ENCODE measurements at regions not wholly inside any gene's neighbourhood (a gene's known extent, or its start where the extent isn't known, plus 50 kb on each side); places are given as distances from the start of the nearest gene placed in this dataset.

GRCh38 chr9:115411516-115411915 is 293.6 kb upstream of the TNC start:
- in situ Hi-C loops (cut with MboI) = no loop called here
- no peaks in the 10 kb centered on the region for H3K79me2 ChIP-seq (ENCODE audit: insufficient read depth)
- peak overlapping the region; percentile 59 for H3K27ac ChIP-seq
- H3F3A ChIP-seq (ENCODE audit: insufficient read depth) = peaks cover 13% of the 10 kb centered on the region
- TF ChIP-seq EZH2phosphoT487 (IDR thresholded peaks at IDR 0.05; ENCODE audit: insufficient read depth, low read depth) (no peak), EZH2 (IDR thresholded peaks at IDR 0.05; ENCODE audit: insufficient read depth, poor library complexity, severe bottlenecking) (no peak)
- peak; percentile 42 for DNase-seq
- H3K9ac ChIP-seq = no peak overlapping the region
- H3K27me3 ChIP-seq (replicated peaks; ENCODE audit: insufficient read depth) = no peaks in the 10 kb centered on the region
- WGBS, 2 experiments (ENCODE audit: low coverage in 1 of 2, low lambda C conversion rate in 2 of 2, missing lambda C conversion rate in 2 of 2) = 98 to 100% methylated on average over 1 of the region's 1 CpG
- peak overlapping the region; percentile 41 for H3K4me2 ChIP-seq (ENCODE audit: unreplicated experiment)
- no peaks in the 10 kb centered on the region for H4K20me1 ChIP-seq (ENCODE audit: insufficient read depth)
- no peak overlapping the region for H3K4me3 ChIP-seq
- H3K4me1 ChIP-seq (ENCODE audit: insufficient read depth) = peaks cover 17% of the 10 kb centered on the region
- H3K36me3 ChIP-seq (ENCODE audit: low read depth) = no peaks in the 10 kb centered on the region
- no peaks in the 10 kb centered on the region for H3K9me2 ChIP-seq (ENCODE audit: insufficient read depth)
- no peaks in the 10 kb centered on the region for H3K9me3 ChIP-seq (ENCODE audit: low read depth)
- H2AFZ ChIP-seq = no peak overlapping the region

GRCh38 chr9:115411993-115412452 is 294.1 kb upstream of the TNC start:
- in situ Hi-C loops (cut with MboI) = no loop called here
- no peak for TF ChIP-seq EZH2 (IDR thresholded peaks at IDR 0.05; ENCODE audit: insufficient read depth, poor library complexity, severe bottlenecking)
- TF ChIP-seq EZH2phosphoT487 (IDR thresholded peaks at IDR 0.05; ENCODE audit: insufficient read depth, low read depth) = no peak
- no peaks in the 10 kb centered on the region for H4K20me1 ChIP-seq (ENCODE audit: insufficient read depth)
- no peaks in the 10 kb centered on the region for H3K79me2 ChIP-seq (ENCODE audit: insufficient read depth)
- H3K27ac ChIP-seq = peak overlapping the region; percentile 59
- H3K4me1 ChIP-seq (ENCODE audit: insufficient read depth) = peaks cover 17% of the 10 kb centered on the region
- H3K9me3 ChIP-seq (ENCODE audit: low read depth) = no peaks in the 10 kb centered on the region
- H3K27me3 ChIP-seq (replicated peaks; ENCODE audit: insufficient read depth) = no peaks in the 10 kb centered on the region
- peaks cover 13% of the 10 kb centered on the region for H3F3A ChIP-seq (ENCODE audit: insufficient read depth)
- no peak overlapping the region for H3K4me3 ChIP-seq
- H3K36me3 ChIP-seq (ENCODE audit: low read depth) = no peaks in the 10 kb centered on the region
- no peaks in the 10 kb centered on the region for H3K9me2 ChIP-seq (ENCODE audit: insufficient read depth)
- H3K4me2 ChIP-seq (ENCODE audit: unreplicated experiment) = peak overlapping the region; percentile 41
- DNase-seq = peak; percentile 87
- no peak overlapping the region for H3K9ac ChIP-seq
- WGBS, 2 experiments (ENCODE audit: low coverage in 1 of 2, low lambda C conversion rate in 2 of 2, missing lambda C conversion rate in 2 of 2) = 0 to 7% methylated on average over 2 of the region's 2 CpGs
- H2AFZ ChIP-seq = no peak overlapping the region

GRCh38 chr9:115412656-115413055 is 294.7 kb upstream of the TNC start:
- H3K4me2 ChIP-seq (ENCODE audit: unreplicated experiment) = peak overlapping the region; percentile 41
- peaks cover 17% of the 10 kb centered on the region for H3K4me1 ChIP-seq (ENCODE audit: insufficient read depth)
- no peaks in the 10 kb centered on the region for H3K27me3 ChIP-seq (replicated peaks; ENCODE audit: insufficient read depth)
- H3K36me3 ChIP-seq (ENCODE audit: low read depth) = no peaks in the 10 kb centered on the region
- no peak overlapping the region for H3K4me3 ChIP-seq
- no peak for TF ChIP-seq EZH2phosphoT487 (IDR thresholded peaks at IDR 0.05; ENCODE audit: insufficient read depth, low read depth)
- no peak for TF ChIP-seq EZH2 (IDR thresholded peaks at IDR 0.05; ENCODE audit: insufficient read depth, poor library complexity, severe bottlenecking)
- no peaks in the 10 kb centered on the region for H3K9me2 ChIP-seq (ENCODE audit: insufficient read depth)
- peak overlapping the region; percentile 59; the same call in 1 of the 2 replicates for H3K27ac ChIP-seq
- peaks cover 13% of the 10 kb centered on the region for H3F3A ChIP-seq (ENCODE audit: insufficient read depth)
- no peaks in the 10 kb centered on the region for H3K79me2 ChIP-seq (ENCODE audit: insufficient read depth)
- in situ Hi-C loops (cut with MboI) = no loop called here
- DNase-seq = no peak
- H3K9me3 ChIP-seq (ENCODE audit: low read depth) = no peaks in the 10 kb centered on the region
- no peak overlapping the region for H3K9ac ChIP-seq
- H4K20me1 ChIP-seq (ENCODE audit: insufficient read depth) = no peaks in the 10 kb centered on the region
- H2AFZ ChIP-seq = no peak overlapping the region

- Histone ChIP-seq H2AFZ (no peak overlapping the region), H3K4me3 (no peak overlapping the region), H3F3A (ENCODE audit: insufficient read depth) (peaks cover 13% of the 10 kb centered on the region), H3K9me3 (ENCODE audit: low read depth) (no peaks in the 10 kb centered on the region), H3K27ac (no peak overlapping the region), H3K4me2 (ENCODE audit: unreplicated experiment) (no peak overlapping the region), H3K79me2 (ENCODE audit: insufficient read depth) (no peaks in the 10 kb centered on the region), H4K20me1 (ENCODE audit: insufficient read depth) (no peaks in the 10 kb centered on the region), H3K36me3 (ENCODE audit: low read depth) (no peaks in the 10 kb centered on the region), H3K9me2 (ENCODE audit: insufficient read depth) (no peaks in the 10 kb centered on the region), H3K9ac (no peak overlapping the region), H3K27me3 (replicated peaks; ENCODE audit: insufficient read depth) (no peaks in the 10 kb centered on the region), H3K4me1 (ENCODE audit: insufficient read depth) (peaks cover 17% of the 10 kb centered on the region)
- TF ChIP-seq EZH2 (IDR thresholded peaks at IDR 0.05; ENCODE audit: insufficient read depth, poor library complexity, severe bottlenecking) (no peak), EZH2phosphoT487 (IDR thresholded peaks at IDR 0.05; ENCODE audit: insufficient read depth, low read depth) (no peak)
- no peak for DNase-seq
- in situ Hi-C loops (cut with MboI) = no loop called here
Observed at GRCh38 chr9:115413304-115413703, 295.3 kb upstream of the TNC start.

GRCh38 chr9:115413766-115414382 is 295.9 kb upstream of the TNC start:
- in situ Hi-C loops (cut with MboI) = no loop called here
- TF ChIP-seq EZH2 (IDR thresholded peaks at IDR 0.05; ENCODE audit: insufficient read depth, poor library complexity, severe bottlenecking) = no peak
- TF ChIP-seq EZH2phosphoT487 (IDR thresholded peaks at IDR 0.05; ENCODE audit: insufficient read depth, low read depth) = no peak
- Histone ChIP-seq H3K9me3 (ENCODE audit: low read depth) (no peaks in the 10 kb centered on the region), H3K27ac (no peak overlapping the region), H3K9me2 (ENCODE audit: insufficient read depth) (no peaks in the 10 kb centered on the region), H3K4me2 (ENCODE audit: unreplicated experiment) (no peak overlapping the region), H3K27me3 (replicated peaks; ENCODE audit: insufficient read depth) (no peaks in the 10 kb centered on the region), H3K4me1 (ENCODE audit: insufficient read depth) (peaks cover 17% of the 10 kb centered on the region), H3K4me3 (no peak overlapping the region), H4K20me1 (ENCODE audit: insufficient read depth) (no peaks in the 10 kb centered on the region), H2AFZ (no peak overlapping the region), H3K36me3 (ENCODE audit: low read depth) (no peaks in the 10 kb centered on the region), H3K9ac (no peak overlapping the region), H3F3A (ENCODE audit: insufficient read depth) (peaks cover 13% of the 10 kb centered on the region), H3K79me2 (ENCODE audit: insufficient read depth) (no peaks in the 10 kb centered on the region)
- WGBS, 2 experiments (ENCODE audit: low coverage in 1 of 2, low lambda C conversion rate in 2 of 2, missing lambda C conversion rate in 2 of 2) = 85 to 88% methylated on average over 1 of the region's 1 CpG
- peak; percentile 7 for DNase-seq
